ENCODE measurements at regions not wholly inside any gene's neighbourhood (a gene's known extent, or its start where the extent isn't known, plus 50 kb on each side); places are given as distances from the start of the nearest gene placed in this dataset.

DNA sequence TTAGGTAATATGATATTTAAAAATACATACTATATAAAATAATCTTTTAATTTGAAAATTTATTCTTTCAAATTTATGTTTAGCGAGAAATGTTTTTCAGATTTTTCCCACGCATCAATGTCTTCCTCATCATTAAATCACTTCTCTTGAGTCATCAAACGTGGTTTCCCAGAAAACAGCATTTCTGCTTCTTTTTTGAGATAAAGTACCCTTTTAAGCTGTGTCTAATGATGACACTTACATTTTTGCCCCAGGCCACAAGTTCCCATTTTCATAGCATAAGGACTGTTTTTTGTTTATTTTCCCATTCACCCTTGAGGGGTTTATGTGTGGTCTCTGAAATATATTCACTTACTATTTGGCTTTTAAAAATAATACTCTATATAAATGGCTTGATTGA lies 139.0 kb upstream of the HS3ST3A1 start:
- DNase-seq, result no peak

DNA sequence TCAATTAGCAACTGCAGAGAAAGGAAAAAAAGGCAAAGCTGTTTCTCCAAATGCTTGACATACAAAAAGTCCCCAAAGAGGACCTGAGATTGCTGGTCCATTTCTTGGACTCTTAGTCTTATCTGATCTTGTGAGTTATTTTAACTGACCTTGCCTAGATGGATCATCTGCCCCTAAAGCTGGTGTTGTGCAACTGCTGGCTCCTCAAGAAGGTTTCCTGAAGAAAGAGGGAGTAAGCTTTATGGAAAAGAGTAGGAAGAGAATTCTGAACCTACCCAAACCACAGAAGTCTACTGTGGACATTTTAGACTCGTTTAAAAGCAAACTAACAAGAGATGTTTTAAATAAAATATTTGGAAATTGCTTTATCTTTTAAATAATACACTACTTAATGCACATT lies 140.0 kb upstream of the HS3ST3A1 start:
- no peak for DNase-seq

DNA sequence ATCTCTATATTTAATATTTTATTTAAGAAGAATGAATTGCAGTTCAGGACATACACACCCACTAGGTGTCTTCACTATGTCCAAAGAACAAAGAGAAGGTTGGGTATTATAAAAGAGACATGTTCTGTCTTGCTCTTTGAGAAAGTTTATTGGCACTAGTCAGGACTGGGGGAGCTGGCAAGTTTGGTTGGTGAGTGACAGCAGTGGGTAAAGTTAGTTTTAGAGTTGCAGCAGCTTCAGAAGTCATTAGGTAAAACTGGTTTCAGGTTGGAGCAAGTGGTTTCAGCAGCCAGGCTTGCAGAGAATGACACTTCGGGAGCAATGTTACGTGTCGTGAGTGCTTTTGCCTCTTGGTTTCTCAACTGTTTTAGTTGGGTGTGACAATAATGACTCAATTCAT lies 142.2 kb upstream of the HS3ST3A1 start:
- DNase-seq, result no peak

DNA sequence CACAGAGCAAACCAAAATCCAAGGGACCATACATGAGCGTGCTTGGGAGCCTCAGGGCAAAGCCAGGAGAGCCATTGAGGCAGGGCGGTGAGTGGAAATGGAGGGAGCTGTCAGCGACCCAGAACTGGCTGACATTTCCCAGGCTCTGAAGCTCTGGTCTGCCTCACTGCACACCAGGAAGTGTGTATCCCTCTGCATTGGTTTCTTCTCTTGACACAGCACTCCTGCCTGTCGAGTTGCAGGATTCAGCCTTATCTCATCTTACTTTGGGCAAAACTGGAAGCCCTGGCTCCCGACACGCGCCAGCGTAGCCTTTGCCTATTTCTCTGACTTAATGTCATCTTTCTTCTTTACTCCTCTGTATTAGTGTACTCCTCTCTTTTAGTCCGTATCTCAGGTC lies 144.7 kb upstream of the HS3ST3A1 start:
- no peak for DNase-seq

DNA sequence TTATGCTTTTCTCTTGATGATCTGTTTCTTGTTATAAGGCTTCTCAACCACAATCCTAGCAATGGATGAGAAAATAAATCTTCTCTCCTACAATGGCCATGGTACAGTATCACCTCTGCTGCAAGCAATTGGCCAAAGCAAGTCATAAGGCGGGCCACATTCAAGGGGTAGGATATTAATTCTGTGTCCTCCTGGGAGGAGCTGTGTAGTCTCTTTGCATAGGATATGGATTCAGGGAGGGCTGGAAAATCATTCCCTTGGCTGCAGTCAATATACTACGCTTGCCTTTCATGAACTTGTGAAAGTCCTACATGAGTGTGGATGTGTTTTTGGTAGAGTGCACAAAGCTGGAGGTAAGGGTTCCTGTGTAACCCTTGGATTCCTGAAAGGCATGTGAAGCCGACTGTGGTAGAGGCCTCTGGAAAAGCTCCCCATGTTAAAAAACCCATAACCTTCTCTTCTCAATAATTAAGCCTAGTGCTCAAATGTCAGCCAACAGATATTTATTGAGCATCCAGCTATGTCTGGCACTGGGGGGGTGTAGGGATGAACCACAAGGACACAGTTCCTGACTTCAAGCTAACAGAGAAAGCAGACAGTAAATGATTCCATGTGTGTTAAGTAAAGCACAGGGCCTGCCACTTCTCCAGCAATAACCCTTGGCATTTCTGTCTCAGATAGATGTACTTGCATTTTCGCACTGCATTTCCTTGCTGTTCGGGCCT lies 147.6 kb upstream of the HS3ST3A1 start:
- no peak for DNase-seq

DNA sequence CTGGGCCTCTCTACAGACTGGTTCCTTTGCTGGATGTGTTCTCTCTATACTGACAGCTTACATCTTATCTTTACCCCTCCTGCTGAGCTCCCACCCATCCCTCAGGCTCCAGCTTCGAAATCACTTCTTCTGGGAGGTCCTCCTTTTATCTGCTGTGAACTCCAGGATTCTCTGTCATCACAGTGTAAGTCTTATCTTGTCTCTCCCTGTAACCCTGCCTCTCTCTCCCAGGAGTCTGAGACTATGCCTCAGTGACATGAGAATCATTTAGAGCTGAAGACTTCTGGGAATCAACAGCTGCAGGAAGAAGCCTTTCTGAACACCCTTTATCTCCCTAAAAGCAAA lies 148.1 kb upstream of the HS3ST3A1 start:
- DNase-seq, result no peak

DNA sequence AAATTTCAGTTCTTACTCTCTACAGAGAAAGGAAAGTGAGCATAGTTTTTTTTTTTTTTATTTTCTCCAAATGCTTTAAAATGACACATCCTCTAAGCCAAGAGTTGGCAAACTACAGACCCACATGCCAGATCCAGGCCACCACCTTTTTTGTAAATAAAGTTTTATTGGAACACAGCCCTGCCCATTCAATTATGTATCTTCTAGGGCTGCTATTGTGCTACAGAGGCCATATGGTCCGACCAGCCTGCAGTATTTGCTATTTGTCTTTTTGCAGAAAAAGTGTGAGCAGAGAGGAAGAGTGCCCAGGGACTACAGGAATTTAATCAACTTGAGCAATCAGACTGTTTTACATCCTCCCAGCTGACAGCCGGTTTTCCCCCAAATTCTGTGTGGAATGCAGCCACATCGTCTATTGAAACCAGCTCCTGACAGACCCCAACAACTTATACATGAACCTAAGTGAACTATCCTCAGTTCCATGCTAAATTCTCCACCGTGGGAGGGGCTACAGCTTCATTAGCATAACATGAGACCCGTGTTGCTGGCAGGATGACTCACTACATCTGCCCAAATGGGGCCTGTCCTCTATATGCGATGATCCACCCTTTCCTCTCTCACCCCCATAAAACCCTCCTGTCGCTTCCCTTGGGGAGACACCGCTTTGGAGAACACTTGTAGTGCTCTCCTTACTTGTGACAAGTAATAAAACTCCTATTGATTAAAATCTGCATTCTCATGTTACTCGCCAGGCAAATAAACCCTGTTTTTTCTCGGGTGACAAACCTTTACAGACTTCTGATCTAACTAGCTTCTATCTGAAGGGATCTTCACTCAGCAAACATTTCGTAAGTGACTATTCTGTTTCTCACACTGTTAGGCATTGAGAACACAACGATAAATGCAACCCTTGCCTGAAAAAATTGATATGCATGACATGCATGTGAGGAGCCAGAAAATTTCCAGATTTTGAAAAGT lies 149.4 kb upstream of the HS3ST3A1 start:
- no peak for DNase-seq

DNA sequence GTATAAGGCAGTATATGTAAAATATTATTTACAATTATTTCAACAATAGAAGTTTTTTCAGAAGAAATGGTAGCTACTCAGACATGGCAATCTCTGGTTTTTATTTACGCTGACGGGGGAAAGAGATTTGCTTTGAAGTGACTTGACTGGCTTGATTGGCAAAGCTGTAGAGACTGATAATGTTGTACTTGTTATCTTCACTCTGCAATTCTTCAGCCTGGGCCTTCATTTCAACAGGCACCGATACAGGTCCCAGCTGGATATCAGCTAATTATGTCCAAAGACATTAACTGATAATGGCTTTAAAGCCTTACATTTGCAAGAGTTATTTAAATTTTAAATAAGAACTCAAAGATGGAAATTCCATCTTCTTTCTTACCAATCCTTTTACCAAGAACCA lies 151.4 kb upstream of the HS3ST3A1 start:
- no peak for DNase-seq

GRCh38 chr17:13753771-13754170 lies 152.0 kb upstream of the HS3ST3A1 start:
- DNase-seq, result no peak

GRCh38 chr17:13755851-13756250 lies 154.1 kb upstream of the HS3ST3A1 start:
- DNase-seq, result no peak

- DNase-seq, result no peak
These were observed 155.0 kb upstream of the HS3ST3A1 start for GRCh38 chr17:13756763-13757162.

DNA sequence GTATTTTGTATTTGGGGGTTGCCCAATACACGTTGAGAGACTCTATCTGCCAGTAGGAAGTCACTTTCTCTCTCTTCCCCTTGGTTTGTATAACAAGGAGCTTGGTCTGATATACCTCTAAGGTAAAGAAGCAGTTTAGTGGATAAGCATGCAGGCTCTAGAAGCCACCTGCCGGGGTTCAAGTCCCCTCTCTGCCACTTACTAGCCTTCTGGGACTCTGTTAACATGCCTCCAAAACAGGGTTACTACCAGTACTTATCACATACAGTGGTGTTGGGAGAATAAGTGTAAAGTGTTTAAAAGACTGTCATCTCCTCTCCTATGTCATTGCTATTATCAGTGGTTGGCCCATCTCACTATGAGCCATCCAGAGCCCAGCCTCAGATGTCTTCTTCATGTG lies 156.1 kb upstream of the HS3ST3A1 start:
- no peak for DNase-seq

DNA sequence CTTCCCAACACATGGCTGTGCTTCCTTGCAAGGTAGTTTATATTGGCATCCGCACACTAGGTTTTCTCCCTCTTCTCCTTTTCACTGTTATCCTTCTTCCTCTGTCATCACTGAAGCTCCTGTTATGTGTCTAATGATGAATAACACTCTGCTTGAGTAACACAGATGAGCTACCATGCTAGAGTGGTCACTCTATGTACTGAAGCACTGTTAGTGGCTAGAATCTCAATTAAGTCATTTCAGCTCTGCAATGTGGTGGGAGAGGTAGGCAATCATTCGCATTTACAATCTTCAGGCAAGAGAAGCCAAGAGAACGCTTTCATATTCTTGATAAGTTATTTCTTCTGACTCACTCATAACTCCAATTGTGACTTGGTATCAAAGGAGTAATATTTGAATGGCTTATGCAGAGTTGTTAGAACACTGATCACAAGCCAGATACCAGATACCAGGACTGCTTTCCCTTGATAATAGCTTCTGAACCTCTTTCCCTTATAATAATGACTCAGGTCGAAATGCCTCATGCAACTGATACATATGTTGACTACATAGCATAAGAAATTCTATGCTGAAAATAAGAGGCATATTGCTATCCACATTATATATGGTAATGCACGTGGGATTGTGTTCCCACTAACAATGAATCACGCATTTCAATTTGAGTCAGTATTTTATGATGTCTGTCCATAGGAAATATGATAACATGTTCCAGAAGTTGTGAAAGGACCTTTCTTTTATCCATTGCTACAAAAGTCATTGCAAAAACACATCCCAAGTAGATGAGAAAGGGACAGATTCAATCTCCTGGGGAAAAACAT lies 158.0 kb upstream of the HS3ST3A1 start:
- DNase-seq, result no peak

DNA sequence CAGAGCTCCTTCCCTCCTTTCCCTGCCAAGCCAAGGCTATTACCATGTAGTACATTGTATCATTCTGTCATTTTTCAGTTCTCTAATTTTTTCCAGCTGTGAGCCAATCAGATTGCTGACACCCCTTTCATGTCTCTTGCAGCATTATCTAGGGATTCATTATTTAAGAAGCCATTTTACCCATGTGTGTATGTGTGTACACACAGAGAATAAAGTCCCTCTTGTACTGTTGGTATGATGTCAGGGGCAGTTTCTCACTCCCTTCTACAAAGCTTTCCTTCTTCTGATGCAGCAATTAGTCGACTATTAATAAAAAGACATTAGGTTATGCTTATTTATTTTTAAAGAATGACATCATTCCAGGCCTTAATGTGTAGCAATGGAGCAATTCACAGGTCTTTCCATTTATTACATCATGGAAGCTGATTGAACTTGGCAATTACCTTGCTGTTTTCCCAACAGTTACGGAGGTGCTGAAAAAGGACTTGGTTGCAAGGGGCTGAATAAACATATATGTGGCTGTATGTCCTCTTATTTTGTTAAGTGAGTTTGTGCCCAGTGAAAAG lies 159.4 kb upstream of the HS3ST3A1 start:
- DNase-seq, result no peak

- no peak for DNase-seq
These were observed 164.0 kb upstream of the HS3ST3A1 start for GRCh38 chr17:13765701-13766100.

DNA sequence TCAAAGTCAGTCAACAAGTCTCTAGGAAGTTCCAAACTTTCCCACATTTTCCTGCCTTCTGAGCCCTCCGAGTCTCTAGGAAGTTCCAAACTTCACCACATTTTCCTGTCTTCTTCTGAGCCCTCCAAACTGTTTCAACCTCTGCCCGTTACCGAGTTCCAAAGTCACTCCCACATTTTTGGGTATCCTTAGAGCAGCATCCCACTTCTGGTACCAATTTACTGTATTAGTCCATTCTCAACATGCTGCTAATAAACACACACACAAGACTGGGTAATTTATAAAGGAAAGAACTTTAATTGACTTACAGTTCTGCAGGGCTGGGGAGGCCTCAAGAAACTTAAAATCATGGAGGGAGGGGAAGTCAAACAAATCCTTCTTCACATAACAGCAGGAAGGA lies 169.0 kb upstream of the HS3ST3A1 start:
- no peak for DNase-seq

- no peak for DNase-seq
These were observed 173.7 kb upstream of the HS3ST3A1 start for GRCh38 chr17:13775450-13775849.

DNA sequence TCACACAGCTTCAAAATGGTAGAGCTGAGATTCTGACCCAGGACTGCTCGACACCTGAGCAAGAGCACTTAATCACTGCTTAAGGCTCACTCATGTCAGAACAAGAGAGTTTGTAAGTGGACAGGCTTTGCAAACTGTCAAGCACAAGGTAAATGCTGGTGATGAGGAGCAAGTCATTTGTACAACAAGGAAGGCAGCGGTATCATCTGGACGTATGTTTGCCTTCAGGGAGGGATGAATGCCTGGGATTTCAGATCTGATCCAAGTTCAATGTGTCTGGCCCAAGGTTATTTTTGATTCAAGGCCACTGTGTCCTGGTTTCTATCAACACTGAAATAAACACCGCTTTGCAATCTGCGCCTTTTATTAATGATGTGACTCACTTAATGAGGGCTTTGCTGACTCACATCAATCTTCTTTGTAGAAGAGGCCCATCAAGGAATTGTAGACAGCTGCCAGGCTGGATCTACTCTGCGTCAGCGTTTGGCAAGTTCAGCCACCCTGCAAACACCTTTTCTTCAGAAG lies 174.4 kb upstream of the HS3ST3A1 start:
- DNase-seq, result no peak

- DNase-seq, result no peak
These were observed 175.3 kb upstream of the HS3ST3A1 start for GRCh38 chr17:13777003-13777402.

- no peak for DNase-seq
These were observed 182.8 kb upstream of the HS3ST3A1 start for GRCh38 chr17:13784434-13785095.

DNA sequence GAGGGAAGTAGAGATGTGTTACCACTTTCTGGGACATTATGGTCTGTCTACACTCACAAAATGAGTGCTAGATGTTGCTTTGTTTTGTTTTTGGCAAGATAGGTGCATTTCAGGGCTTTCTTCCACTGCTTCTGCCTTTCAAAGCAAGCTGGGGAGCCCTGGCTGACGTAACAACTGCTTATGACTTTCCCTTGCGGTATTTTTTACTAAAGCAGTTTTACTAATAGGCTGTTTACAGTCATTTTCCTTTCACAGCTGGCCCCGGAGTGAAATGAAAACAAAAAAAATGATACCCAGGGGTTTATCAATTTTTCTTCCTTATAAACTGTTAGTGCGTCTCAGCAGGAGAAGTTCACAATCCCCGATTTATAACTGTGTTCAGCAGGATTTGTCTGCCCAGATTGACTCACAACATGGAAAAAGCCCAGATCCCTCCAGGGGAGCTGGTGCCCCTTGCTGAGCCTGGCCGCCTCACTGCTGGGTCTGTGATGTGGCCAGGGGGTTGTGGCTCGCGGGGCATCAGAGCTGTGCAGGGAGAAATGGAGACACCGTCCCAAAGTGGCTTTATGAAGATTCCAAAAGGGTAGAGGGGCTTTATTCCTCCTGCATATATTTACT lies 184.4 kb upstream of the HS3ST3A1 start:
- DNase-seq, result no peak

- no peak for DNase-seq
These were observed 185.9 kb upstream of the HS3ST3A1 start for GRCh38 chr17:13787636-13788035.

Measured in activated CD4-positive, alpha-beta T cell treated with anti-CD3 and anti-CD28 coated beads, Interleukin-10, Interleukin-2, amounts not matched to agents 100 ng/mL and 50 ng/mL, durations not matched to agents 16 hours and 8 hours (primary cell).